ENCODE measurements at regions not wholly inside any gene's neighbourhood (a gene's known extent, or its start where the extent isn't known, plus 50 kb on each side); places are given as distances from the start of the nearest gene placed in this dataset.

DNA sequence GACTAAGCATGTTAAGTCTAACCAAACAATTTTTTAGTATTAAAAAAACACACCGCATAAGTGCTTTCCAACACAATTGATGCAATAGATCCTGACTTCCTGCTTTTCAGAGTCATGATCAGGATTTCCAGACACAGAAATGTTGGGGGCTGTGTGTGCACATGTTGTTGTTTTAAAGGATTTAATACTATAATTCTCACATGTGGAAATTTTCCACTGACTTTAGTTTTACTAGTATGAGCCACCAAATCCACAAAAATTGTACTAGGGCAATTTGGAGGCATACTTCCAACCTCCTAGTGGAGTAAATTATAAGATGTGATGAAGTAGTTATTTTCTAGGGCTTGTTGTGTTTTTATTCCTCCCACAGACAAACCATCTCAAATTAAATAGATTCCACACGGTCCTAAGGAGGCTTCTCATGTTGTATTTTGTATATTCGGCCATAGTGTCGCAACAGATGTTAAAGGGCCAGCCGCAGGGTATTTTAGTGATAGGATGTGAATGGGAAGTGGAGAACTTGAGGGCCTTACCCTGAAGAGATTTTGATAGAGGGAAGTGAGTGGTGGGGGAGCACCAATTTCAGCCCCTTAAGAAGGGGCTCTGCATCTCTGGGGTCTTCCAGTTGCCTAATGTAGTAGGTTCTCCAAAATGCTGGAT is 108.9 kb upstream of the KLF7 start:
- H3K4me2 ChIP-seq (ENCODE audit: low read length), result no peak overlapping the region
- H3K27ac ChIP-seq (ENCODE audit: low read length), result no peak overlapping the region
- TF ChIP-seq EZH2phosphoT487 (IDR thresholded peaks at IDR 0.05; ENCODE audit: low read depth), result no peak
- TF ChIP-seq, protein P1, sequence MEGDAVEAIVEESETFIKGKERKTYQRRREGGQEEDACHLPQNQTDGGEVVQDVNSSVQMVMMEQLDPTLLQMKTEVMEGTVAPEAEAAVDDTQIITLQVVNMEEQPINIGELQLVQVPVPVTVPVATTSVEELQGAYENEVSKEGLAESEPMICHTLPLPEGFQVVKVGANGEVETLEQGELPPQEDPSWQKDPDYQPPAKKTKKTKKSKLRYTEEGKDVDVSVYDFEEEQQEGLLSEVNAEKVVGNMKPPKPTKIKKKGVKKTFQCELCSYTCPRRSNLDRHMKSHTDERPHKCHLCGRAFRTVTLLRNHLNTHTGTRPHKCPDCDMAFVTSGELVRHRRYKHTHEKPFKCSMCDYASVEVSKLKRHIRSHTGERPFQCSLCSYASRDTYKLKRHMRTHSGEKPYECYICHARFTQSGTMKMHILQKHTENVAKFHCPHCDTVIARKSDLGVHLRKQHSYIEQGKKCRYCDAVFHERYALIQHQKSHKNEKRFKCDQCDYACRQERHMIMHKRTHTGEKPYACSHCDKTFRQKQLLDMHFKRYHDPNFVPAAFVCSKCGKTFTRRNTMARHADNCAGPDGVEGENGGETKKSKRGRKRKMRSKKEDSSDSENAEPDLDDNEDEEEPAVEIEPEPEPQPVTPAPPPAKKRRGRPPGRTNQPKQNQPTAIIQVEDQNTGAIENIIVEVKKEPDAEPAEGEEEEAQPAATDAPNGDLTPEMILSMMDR (IDR thresholded peaks at IDR 0.05; ENCODE audit: low read depth, low read length), result no peak
- H2AFZ ChIP-seq (ENCODE audit: low read depth, low read length), result no peak overlapping the region
- H3K9ac ChIP-seq (ENCODE audit: low read length), result no peak overlapping the region
- no peaks in the 10 kb centered on the region for H3K79me2 ChIP-seq (ENCODE audit: low read length)
- no peaks in the 10 kb centered on the region for H4K20me1 ChIP-seq (ENCODE audit: insufficient read depth, low read length)
- no peak overlapping the region for H3K4me3 ChIP-seq (ENCODE audit: low read length)
- H3K4me1 ChIP-seq (ENCODE audit: low read length), result no peaks in the 10 kb centered on the region
- no peaks in the 10 kb centered on the region for H3K27me3 ChIP-seq (ENCODE audit: low read depth, low read length)
- H3K36me3 ChIP-seq (replicated peaks; ENCODE audit: low read depth, low read length), result no peaks in the 10 kb centered on the region
- H3K9me3 ChIP-seq (ENCODE audit: insufficient read depth, low read length), result no peaks in the 10 kb centered on the region

DNA sequence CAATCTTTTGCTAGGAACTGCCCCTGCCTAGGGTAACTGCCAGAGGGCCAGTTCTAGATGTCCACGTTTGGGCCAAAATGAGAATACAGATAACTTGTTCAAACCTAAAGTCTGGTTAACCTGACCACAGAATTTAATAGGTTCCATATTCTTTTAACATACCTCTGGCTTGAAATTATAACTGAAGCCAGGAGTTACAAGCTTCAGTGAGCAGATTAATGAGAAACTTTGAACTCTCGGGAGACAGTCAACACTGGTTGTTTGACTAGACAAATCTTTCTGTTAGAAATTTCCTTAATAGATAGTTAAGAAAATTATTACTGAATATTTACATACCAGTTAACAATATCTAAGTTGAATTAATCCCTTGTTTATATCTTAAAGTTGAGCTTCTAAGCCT is 110.0 kb upstream of the KLF7 start:
- H4K20me1 ChIP-seq (ENCODE audit: insufficient read depth, low read length), result no peaks in the 10 kb centered on the region
- H3K27me3 ChIP-seq (ENCODE audit: low read depth, low read length), result no peaks in the 10 kb centered on the region
- H3K4me2 ChIP-seq (ENCODE audit: low read length), result no peak overlapping the region
- no peak overlapping the region for H3K9ac ChIP-seq (ENCODE audit: low read length)
- H3K36me3 ChIP-seq (replicated peaks; ENCODE audit: low read depth, low read length), result no peaks in the 10 kb centered on the region
- H3K27ac ChIP-seq (ENCODE audit: low read length), result no peak overlapping the region
- H3K79me2 ChIP-seq (ENCODE audit: low read length), result no peaks in the 10 kb centered on the region
- no peak overlapping the region for H2AFZ ChIP-seq (ENCODE audit: low read depth, low read length)
- no peak overlapping the region for H3K4me3 ChIP-seq (ENCODE audit: low read length)
- TF ChIP-seq, protein P1 (IDR thresholded peaks at IDR 0.05; ENCODE audit: low read depth, low read length), result no peak
- no peak for TF ChIP-seq EZH2phosphoT487 (IDR thresholded peaks at IDR 0.05; ENCODE audit: low read depth)
- no peaks in the 10 kb centered on the region for H3K4me1 ChIP-seq (ENCODE audit: low read length)
- no peaks in the 10 kb centered on the region for H3K9me3 ChIP-seq (ENCODE audit: insufficient read depth, low read length)

DNA sequence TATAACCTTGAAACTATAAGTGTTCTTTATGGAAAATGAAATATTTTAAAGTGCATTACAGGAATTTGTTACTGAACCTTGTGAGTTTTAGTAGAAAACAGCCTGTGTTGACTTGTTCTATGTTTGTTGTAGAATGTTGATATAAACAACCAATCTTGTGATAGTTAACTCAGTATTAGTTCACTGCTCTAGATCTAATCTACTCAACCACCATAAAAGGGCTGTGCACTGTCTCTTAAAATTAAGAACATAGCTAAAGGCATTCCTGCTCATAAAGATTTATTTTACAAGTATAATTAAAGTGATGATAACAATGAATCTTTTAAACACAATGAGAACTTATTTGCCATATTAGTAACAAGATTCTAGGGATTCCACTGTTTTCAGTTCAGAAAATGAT is 110.5 kb upstream of the KLF7 start:
- no peaks in the 10 kb centered on the region for H4K20me1 ChIP-seq (ENCODE audit: insufficient read depth, low read length)
- H3K36me3 ChIP-seq (replicated peaks; ENCODE audit: low read depth, low read length), result no peaks in the 10 kb centered on the region
- H3K4me2 ChIP-seq (ENCODE audit: low read length), result no peak overlapping the region
- no peak overlapping the region for H3K9ac ChIP-seq (ENCODE audit: low read length)
- H3K9me3 ChIP-seq (ENCODE audit: insufficient read depth, low read length), result no peaks in the 10 kb centered on the region
- no peaks in the 10 kb centered on the region for H3K79me2 ChIP-seq (ENCODE audit: low read length)
- H3K27me3 ChIP-seq (ENCODE audit: low read depth, low read length), result no peaks in the 10 kb centered on the region
- H2AFZ ChIP-seq (ENCODE audit: low read depth, low read length), result no peak overlapping the region
- H3K4me1 ChIP-seq (ENCODE audit: low read length), result no peaks in the 10 kb centered on the region
- no peak overlapping the region for H3K27ac ChIP-seq (ENCODE audit: low read length)
- H3K4me3 ChIP-seq (ENCODE audit: low read length), result no peak overlapping the region
- no peak for TF ChIP-seq EZH2phosphoT487 (IDR thresholded peaks at IDR 0.05; ENCODE audit: low read depth)
- TF ChIP-seq, protein P1 (IDR thresholded peaks at IDR 0.05; ENCODE audit: low read depth, low read length), result no peak

DNA sequence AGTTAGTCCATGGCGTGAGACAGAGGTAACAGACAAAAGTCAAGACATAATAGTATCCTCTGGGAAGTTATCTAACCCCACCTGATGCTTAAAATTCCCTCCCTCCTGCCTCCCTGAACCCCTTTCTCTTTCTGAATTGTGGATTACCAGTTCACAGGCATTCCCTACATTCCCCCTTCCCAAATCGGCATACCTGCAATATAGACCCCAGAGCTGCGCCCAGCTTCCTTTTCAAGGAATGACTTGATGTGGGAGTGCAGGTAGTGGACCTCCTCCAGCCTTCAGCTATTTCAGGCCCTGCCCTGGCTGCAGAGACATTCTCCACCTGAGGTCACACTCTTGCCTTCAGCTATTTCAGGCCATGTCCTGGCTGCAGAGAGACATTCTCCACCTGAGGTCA is 111.1 kb upstream of the KLF7 start:
- no peak for TF ChIP-seq EZH2phosphoT487 (IDR thresholded peaks at IDR 0.05; ENCODE audit: low read depth)
- TF ChIP-seq, protein P1 (IDR thresholded peaks at IDR 0.05; ENCODE audit: low read depth, low read length), result no peak
- no peak overlapping the region for H3K4me3 ChIP-seq (ENCODE audit: low read length)
- H3K27me3 ChIP-seq (ENCODE audit: low read depth, low read length), result peaks cover 4% of the 10 kb centered on the region; the same call in 1 of the 2 replicates
- H3K4me1 ChIP-seq (ENCODE audit: low read length), result no peaks in the 10 kb centered on the region
- no peak overlapping the region for H3K27ac ChIP-seq (ENCODE audit: low read length)
- H3K79me2 ChIP-seq (ENCODE audit: low read length), result no peaks in the 10 kb centered on the region
- H3K9me3 ChIP-seq (ENCODE audit: insufficient read depth, low read length), result no peaks in the 10 kb centered on the region
- H4K20me1 ChIP-seq (ENCODE audit: insufficient read depth, low read length), result no peaks in the 10 kb centered on the region
- H3K9ac ChIP-seq (ENCODE audit: low read length), result no peak overlapping the region
- no peak overlapping the region for H2AFZ ChIP-seq (ENCODE audit: low read depth, low read length)
- H3K36me3 ChIP-seq (replicated peaks; ENCODE audit: low read depth, low read length), result no peaks in the 10 kb centered on the region
- no peak overlapping the region for H3K4me2 ChIP-seq (ENCODE audit: low read length)

Data from OCI-LY3 (cell line).